Islet of Langerhans (tissue), 1 donor: ENCODE measurements at regions not wholly inside any gene's neighbourhood (a gene's known extent, or its start where the extent isn't known, plus 50 kb on each side); places are given as distances from the start of the nearest gene placed in this dataset.
"Not testable (repeated sequence)": the region's sequence is repeated elsewhere in the genome, so short reads cannot be mapped to it uniquely, and the experiment has no call there.

ENCODE experiments used
- FAIRE-seq: peaks from one replicate; lab custom pipeline; 2011; peaks lifted over from hg19 to GRCh38; lab: Jason Lieb, UNC

GRCh38 chr6:122859676-122860075 is 70.6 kb downstream of the SMPDL3A start:
- FAIRE-seq = no peak

- FAIRE-seq = no peak
Measured at GRCh38 chr6:122861594-122861993, 72.5 kb downstream of the SMPDL3A start.

- no peak for FAIRE-seq
Measured at GRCh38 chr6:122868137-122868536, 79.1 kb downstream of the SMPDL3A start.

GRCh38 chr6:122869437-122870024 is 80.5 kb downstream of the SMPDL3A start:
- FAIRE-seq = peak; percentile 85

GRCh38 chr6:122871079-122871478 is 82.0 kb downstream of the SMPDL3A start:
- FAIRE-seq = no peak

- FAIRE-seq = no peak
Measured at GRCh38 chr6:122872311-122872710, 83.3 kb downstream of the SMPDL3A start.

GRCh38 chr6:122877302-122877701 is 88.2 kb downstream of the SMPDL3A start:
- FAIRE-seq = no peak

- FAIRE-seq = peak; percentile 13
Measured at GRCh38 chr6:122878796-122879195, 89.7 kb downstream of the SMPDL3A start.

GRCh38 chr6:122886481-122886880 is 97.4 kb downstream of the SMPDL3A start:
- FAIRE-seq = no peak

- no peak for FAIRE-seq
Measured at GRCh38 chr6:122887941-122888340, 98.9 kb downstream of the SMPDL3A start.

- not testable (repeated sequence) for FAIRE-seq
Measured at GRCh38 chr6:122888680-122889079, 99.6 kb downstream of the SMPDL3A start.

- FAIRE-seq = no peak
Measured at GRCh38 chr6:122890250-122890649, 101.2 kb downstream of the SMPDL3A start.

GRCh38 chr6:122894791-122895190 is 101.2 kb upstream of the CLVS2 start:
- FAIRE-seq = no peak

- FAIRE-seq = no peak
Measured at GRCh38 chr6:122902326-122902725, 93.7 kb upstream of the CLVS2 start.

- FAIRE-seq = no peak
Measured at GRCh38 chr6:122903266-122903915, 92.6 kb upstream of the CLVS2 start.

- no peak for FAIRE-seq
Measured at GRCh38 chr6:122904166-122904565, 91.9 kb upstream of the CLVS2 start.

GRCh38 chr6:122913558-122913957 is 82.5 kb upstream of the CLVS2 start:
- no peak for FAIRE-seq

- no peak for FAIRE-seq
Measured at GRCh38 chr6:122918714-122919113, 77.3 kb upstream of the CLVS2 start.

- FAIRE-seq = no peak
Measured at GRCh38 chr6:122930252-122931180, 65.5 kb upstream of the CLVS2 start.

GRCh38 chr6:122931916-122932315 is 64.1 kb upstream of the CLVS2 start:
- no peak for FAIRE-seq

GRCh38 chr6:122944936-122945335 is 51.1 kb upstream of the CLVS2 start:
- not testable (repeated sequence) for FAIRE-seq
